Rectal smooth muscle tissue (tissue), 1 donor: ENCODE measurements at regions not wholly inside any gene's neighbourhood (a gene's known extent, or its start where the extent isn't known, plus 50 kb on each side); places are given as distances from the start of the nearest gene placed in this dataset.

ENCODE experiments used
- H3K27ac ChIP-seq: one replicate; pipeline ENCODE4 v1.7.0; 2013; ENCODE audit warnings: low read depth, low read length, inconsistent platforms
- H3K27me3 ChIP-seq: one replicate; pipeline ENCODE4 v1.7.0; 2013; ENCODE audit warnings: low read length; ENCODE audit not compliant: control insufficient read depth, insufficient read depth
- H3K36me3 ChIP-seq: one replicate; pipeline ENCODE4 v1.7.0; 2013; ENCODE audit warnings: low read length; ENCODE audit not compliant: control insufficient read depth, insufficient read depth
- H3K4me1 ChIP-seq: one replicate; pipeline ENCODE4 v1.7.0; 2013; ENCODE audit warnings: low read length; ENCODE audit not compliant: control insufficient read depth, insufficient read depth
- H3K4me3 ChIP-seq: one replicate; pipeline ENCODE4 v1.7.0; 2013; ENCODE audit warnings: low read length
- H3K9ac ChIP-seq: one replicate; pipeline ENCODE4 v1.7.0; 2013; ENCODE audit warnings: low read length

GRCh38 chr5:106189121-106189809 is 1481.5 kb downstream of the EFNA5 start:
- Histone ChIP-seq H3K9ac (no peak overlapping the region), H3K27ac (no peak overlapping the region), H3K36me3 (no peaks in the 10 kb centered on the region), H3K27me3 (no peaks in the 10 kb centered on the region), H3K4me3 (no peak overlapping the region), H3K4me1 (no peaks in the 10 kb centered on the region)

- H3K4me1 ChIP-seq, result no peaks in the 10 kb centered on the region
- H3K27ac ChIP-seq, result no peak overlapping the region
- no peaks in the 10 kb centered on the region for H3K27me3 ChIP-seq
- H3K36me3 ChIP-seq, result no peaks in the 10 kb centered on the region
- H3K9ac ChIP-seq, result no peak overlapping the region
- no peak overlapping the region for H3K4me3 ChIP-seq
Observed at GRCh38 chr5:106185661-106186081, 1485.1 kb downstream of the EFNA5 start.

- no peaks in the 10 kb centered on the region for H3K36me3 ChIP-seq
- no peak overlapping the region for H3K27ac ChIP-seq
- no peak overlapping the region for H3K9ac ChIP-seq
- no peaks in the 10 kb centered on the region for H3K27me3 ChIP-seq
- H3K4me3 ChIP-seq, result no peak overlapping the region
- no peaks in the 10 kb centered on the region for H3K4me1 ChIP-seq
Observed at GRCh38 chr5:106174903-106175302, 1495.8 kb downstream of the EFNA5 start.

GRCh38 chr5:106172681-106173532 is 1497.8 kb downstream of the EFNA5 start:
- Histone ChIP-seq H3K27me3 (no peaks in the 10 kb centered on the region), H3K4me1 (no peaks in the 10 kb centered on the region), H3K27ac (no peak overlapping the region), H3K9ac (no peak overlapping the region), H3K36me3 (no peaks in the 10 kb centered on the region), H3K4me3 (no peak overlapping the region)

GRCh38 chr5:106171708-106172107 is 1499.0 kb downstream of the EFNA5 start:
- Histone ChIP-seq H3K4me3 (no peak overlapping the region), H3K27ac (no peak overlapping the region), H3K9ac (no peak overlapping the region), H3K4me1 (no peaks in the 10 kb centered on the region), H3K27me3 (no peaks in the 10 kb centered on the region), H3K36me3 (no peaks in the 10 kb centered on the region)

GRCh38 chr5:106171132-106171531 is 1499.6 kb downstream of the EFNA5 start:
- no peaks in the 10 kb centered on the region for H3K27me3 ChIP-seq
- H3K4me3 ChIP-seq, result no peak overlapping the region

GRCh38 chr5:106167766-106168165 is 1503.0 kb downstream of the EFNA5 start:
- no peaks in the 10 kb centered on the region for H3K36me3 ChIP-seq
- H3K4me3 ChIP-seq, result no peak overlapping the region
- H3K27ac ChIP-seq, result no peak overlapping the region
- H3K9ac ChIP-seq, result no peak overlapping the region
- no peaks in the 10 kb centered on the region for H3K4me1 ChIP-seq
- H3K27me3 ChIP-seq, result no peaks in the 10 kb centered on the region

More at GRCh38 chr5:106171132-106171531, 1499.6 kb downstream of the EFNA5 start:
- no peak overlapping the region for H3K9ac ChIP-seq
- no peak overlapping the region for H3K27ac ChIP-seq
- H3K4me1 ChIP-seq, result no peaks in the 10 kb centered on the region
- H3K36me3 ChIP-seq, result no peaks in the 10 kb centered on the region

GRCh38 chr5:106163233-106163632 is 1507.5 kb downstream of the EFNA5 start:
- H3K9ac ChIP-seq, result no peak overlapping the region
- H3K27ac ChIP-seq, result no peak overlapping the region
- no peaks in the 10 kb centered on the region for H3K36me3 ChIP-seq
- H3K4me1 ChIP-seq, result no peaks in the 10 kb centered on the region
- no peaks in the 10 kb centered on the region for H3K27me3 ChIP-seq
- H3K4me3 ChIP-seq, result no peak overlapping the region

GRCh38 chr5:106159616-106160015 is 1511.1 kb downstream of the EFNA5 start:
- no peaks in the 10 kb centered on the region for H3K4me1 ChIP-seq
- no peak overlapping the region for H3K4me3 ChIP-seq
- no peaks in the 10 kb centered on the region for H3K36me3 ChIP-seq
- H3K27ac ChIP-seq, result no peak overlapping the region
- no peak overlapping the region for H3K9ac ChIP-seq
- H3K27me3 ChIP-seq, result no peaks in the 10 kb centered on the region

GRCh38 chr5:106154280-106154716 is 1516.4 kb downstream of the EFNA5 start:
- Histone ChIP-seq H3K4me3 (no peak overlapping the region), H3K27me3 (no peaks in the 10 kb centered on the region), H3K36me3 (no peaks in the 10 kb centered on the region), H3K9ac (no peak overlapping the region), H3K27ac (no peak overlapping the region), H3K4me1 (no peaks in the 10 kb centered on the region)

- Histone ChIP-seq H3K36me3 (no peaks in the 10 kb centered on the region), H3K4me1 (no peaks in the 10 kb centered on the region), H3K4me3 (no peak overlapping the region), H3K27me3 (no peaks in the 10 kb centered on the region), H3K27ac (no peak overlapping the region), H3K9ac (no peak overlapping the region)
Observed at GRCh38 chr5:106152569-106152968, 1518.2 kb downstream of the EFNA5 start.

GRCh38 chr5:106142116-106142515 is 1528.6 kb downstream of the EFNA5 start:
- Histone ChIP-seq H3K4me1 (no peaks in the 10 kb centered on the region), H3K4me3 (no peak overlapping the region), H3K36me3 (no peaks in the 10 kb centered on the region), H3K27ac (no peak overlapping the region), H3K9ac (no peak overlapping the region), H3K27me3 (no peaks in the 10 kb centered on the region)
